RKO (cell line): ENCODE measurements at regions not wholly inside any gene's neighbourhood (a gene's known extent, or its start where the extent isn't known, plus 50 kb on each side); places are given as distances from the start of the nearest gene placed in this dataset.

Experiments used
- DNase-seq: peaks from one replicate; pipeline ENCODE4 v3.0.0-alpha.2; 2016; ENCODE audit warnings: low spot score

- DNase-seq, result no peak
Measured at GRCh38 chr22:27175974-27176373, 518.6 kb downstream of the MIAT start.

- DNase-seq, result no peak
Measured at GRCh38 chr22:27179161-27179560, 521.8 kb downstream of the MIAT start.

- no peak for DNase-seq
Measured at GRCh38 chr22:27181537-27181936, 524.1 kb downstream of the MIAT start.

- no peak for DNase-seq
Measured at GRCh38 chr22:27183474-27183873, 526.1 kb downstream of the MIAT start.

- no peak for DNase-seq
Measured at GRCh38 chr22:27185099-27185709, 527.8 kb downstream of the MIAT start.

GRCh38 chr22:27185760-27186302 is 528.4 kb downstream of the MIAT start:
- no peak for DNase-seq

GRCh38 chr22:27186643-27187042 is 529.3 kb downstream of the MIAT start:
- DNase-seq, result no peak

GRCh38 chr22:27192135-27192829 is 534.9 kb downstream of the MIAT start:
- DNase-seq, result no peak

GRCh38 chr22:27193215-27193614 is 535.8 kb downstream of the MIAT start:
- DNase-seq, result no peak

GRCh38 chr22:27193636-27194035 is 536.2 kb downstream of the MIAT start:
- no peak for DNase-seq

- DNase-seq, result no peak
Measured at GRCh38 chr22:27194096-27194748, 536.8 kb downstream of the MIAT start.

- no peak for DNase-seq
Measured at GRCh38 chr22:27195094-27195493, 537.7 kb downstream of the MIAT start.

GRCh38 chr22:27195494-27195893 is 538.1 kb downstream of the MIAT start:
- no peak for DNase-seq

- DNase-seq, result no peak
Measured at GRCh38 chr22:27196606-27197005, 539.2 kb downstream of the MIAT start.

GRCh38 chr22:27197052-27197451 is 539.7 kb downstream of the MIAT start:
- DNase-seq, result no peak

- no peak for DNase-seq
Measured at GRCh38 chr22:27197618-27198017, 540.2 kb downstream of the MIAT start.

GRCh38 chr22:27198518-27199035 is 541.2 kb downstream of the MIAT start:
- DNase-seq, result no peak

GRCh38 chr22:27199354-27199753 is 542.0 kb downstream of the MIAT start:
- DNase-seq, result no peak

- DNase-seq, result no peak
Measured at GRCh38 chr22:27201276-27201675, 543.9 kb downstream of the MIAT start.

- no peak for DNase-seq
Measured at GRCh38 chr22:27201741-27202140, 544.4 kb downstream of the MIAT start.

GRCh38 chr22:27203276-27203660 is 545.9 kb downstream of the MIAT start:
- DNase-seq, result no peak

- DNase-seq, result no peak
Measured at GRCh38 chr22:27204280-27204679, 546.9 kb downstream of the MIAT start.

- no peak for DNase-seq
Measured at GRCh38 chr22:27204817-27205216, 547.4 kb downstream of the MIAT start.
